NCI-H748 treated with DMSO at 0.1 percent for 48 hours (cell line): ENCODE measurements at regions not wholly inside any gene's neighbourhood (a gene's known extent, or its start where the extent isn't known, plus 50 kb on each side); places are given as distances from the start of the nearest gene placed in this dataset.

Source experiments
- DNase-seq: peaks from one replicate; lab custom pipeline; 2025; lab: John Stamatoyannopoulos, UW

DNA sequence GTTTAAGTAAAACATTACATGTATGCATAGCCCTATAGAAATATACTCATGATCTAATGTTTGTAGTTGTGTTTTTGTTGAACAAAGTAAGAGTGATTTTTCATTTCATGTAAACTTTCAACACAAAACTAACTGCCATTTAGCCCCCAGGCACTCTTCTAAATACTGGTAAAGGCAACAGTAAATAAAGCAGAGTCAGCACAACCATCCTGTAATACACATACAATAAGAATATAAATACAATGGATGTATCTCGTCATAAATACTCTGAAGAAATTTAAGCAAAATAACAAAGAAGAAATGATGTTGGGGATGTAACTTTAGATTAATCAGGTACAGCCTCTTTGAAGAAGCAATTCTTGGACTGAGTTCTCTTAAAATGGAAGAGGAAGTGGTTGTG is 821.2 kb downstream of the ARAP2 start:
- DNase-seq = no peak

DNA sequence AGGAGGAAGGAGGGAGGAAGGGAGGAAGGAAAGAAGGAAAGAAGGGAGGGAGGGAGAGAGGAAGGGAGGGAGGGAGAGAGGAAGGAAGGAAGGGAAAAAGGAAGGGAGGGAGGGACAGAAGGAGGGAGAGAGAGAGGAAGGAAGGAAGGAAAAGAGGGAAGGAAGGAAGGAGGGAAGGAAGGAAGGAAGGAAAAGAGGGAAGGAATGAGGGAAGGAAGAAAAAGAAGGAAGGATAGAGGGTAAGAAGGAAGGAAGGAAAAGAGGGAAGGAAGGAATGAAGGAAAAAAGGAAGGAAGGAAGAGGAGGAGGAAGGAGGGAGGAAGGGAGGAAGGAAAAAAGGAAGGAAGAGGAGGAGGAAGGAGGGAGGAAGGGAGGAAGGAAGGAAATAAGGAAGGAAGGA is 796.8 kb downstream of the ARAP2 start:
- no peak for DNase-seq

DNA sequence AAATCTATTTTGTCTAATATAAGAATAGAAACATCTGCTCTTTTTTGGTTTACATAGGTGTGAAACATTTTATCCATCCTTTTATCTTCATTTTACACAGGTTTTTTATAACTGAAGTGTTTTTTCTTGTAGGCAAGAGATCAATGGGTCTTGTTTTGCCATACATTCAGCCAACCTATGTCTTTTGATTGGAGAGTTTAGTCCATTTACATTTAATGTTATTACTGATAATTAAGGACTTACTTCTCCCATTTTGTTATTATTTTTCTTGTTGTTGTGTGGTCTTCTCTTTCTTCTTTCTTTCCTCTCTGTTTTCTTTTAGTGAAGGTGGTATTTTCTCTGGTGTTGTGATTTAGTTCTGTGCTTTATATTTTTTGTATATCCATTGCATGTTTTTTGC is 785.3 kb downstream of the ARAP2 start:
- no peak for DNase-seq

DNA sequence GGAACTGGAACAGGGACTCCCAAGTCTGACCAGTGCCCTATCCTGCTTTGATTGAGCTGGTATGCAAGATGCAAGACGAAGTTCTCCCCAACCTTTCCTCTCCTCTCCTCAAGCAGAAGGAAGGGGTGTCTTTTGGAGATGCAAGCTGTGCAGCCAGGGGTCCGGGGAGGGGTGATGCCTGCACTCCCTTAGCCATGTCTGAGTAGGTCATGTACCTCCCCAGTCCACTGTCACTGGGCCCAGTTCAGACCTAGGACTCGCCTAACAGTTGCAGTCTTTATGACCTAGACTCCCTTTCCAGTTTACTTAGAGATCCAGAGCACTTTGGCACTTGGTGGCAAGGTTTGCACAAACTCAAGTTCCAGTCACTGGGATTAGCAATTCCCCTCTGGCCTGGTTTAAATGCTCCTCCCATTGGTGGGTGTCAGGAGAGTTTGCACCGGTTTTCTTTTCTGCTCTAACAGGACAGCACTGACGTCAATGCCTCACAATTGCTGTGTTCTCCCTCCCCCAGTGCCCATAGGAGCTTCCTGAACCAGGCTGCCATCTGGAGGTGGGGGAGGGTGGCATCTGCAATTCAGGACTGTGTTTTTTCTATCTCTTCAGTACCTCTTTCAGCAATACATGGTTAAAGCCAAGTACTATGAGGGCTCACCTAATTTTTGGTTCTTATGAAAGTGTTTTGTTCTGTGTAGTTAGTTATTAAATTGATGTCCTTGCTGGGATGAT is 782.2 kb downstream of the ARAP2 start:
- no peak for DNase-seq

DNA sequence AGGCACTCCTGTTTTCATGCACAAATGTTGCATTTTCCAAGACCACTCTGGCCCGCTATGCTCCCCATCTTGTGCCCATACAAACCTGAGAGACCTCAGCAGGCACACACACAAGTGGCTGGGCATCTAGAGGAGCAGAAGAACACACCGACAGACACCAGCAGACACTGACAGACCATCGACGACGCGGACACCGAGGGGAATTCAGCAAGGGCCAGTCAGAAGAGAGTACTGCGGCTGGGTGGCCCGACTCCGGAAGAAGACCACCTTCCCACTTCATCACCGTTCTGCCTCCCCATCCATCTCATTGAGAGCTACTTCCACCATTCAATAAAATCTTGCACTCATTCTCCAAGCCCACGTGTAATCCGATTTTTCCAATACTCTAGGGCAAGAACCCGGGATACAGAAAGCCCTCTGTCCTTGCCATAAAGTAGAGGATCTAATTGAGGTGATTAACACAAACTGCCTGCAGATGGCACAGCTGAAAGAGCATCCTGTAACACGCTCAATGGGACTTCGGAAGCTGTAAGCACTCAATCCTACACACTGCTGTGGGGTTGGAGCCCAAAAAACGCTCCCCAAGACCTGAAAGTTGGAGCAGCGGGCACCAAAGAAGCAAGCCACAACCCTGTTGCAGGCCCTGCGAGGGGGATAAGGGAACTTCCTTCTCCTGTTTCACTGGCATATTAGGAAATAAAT is 780.9 kb downstream of the ARAP2 start:
- no peak for DNase-seq

DNA sequence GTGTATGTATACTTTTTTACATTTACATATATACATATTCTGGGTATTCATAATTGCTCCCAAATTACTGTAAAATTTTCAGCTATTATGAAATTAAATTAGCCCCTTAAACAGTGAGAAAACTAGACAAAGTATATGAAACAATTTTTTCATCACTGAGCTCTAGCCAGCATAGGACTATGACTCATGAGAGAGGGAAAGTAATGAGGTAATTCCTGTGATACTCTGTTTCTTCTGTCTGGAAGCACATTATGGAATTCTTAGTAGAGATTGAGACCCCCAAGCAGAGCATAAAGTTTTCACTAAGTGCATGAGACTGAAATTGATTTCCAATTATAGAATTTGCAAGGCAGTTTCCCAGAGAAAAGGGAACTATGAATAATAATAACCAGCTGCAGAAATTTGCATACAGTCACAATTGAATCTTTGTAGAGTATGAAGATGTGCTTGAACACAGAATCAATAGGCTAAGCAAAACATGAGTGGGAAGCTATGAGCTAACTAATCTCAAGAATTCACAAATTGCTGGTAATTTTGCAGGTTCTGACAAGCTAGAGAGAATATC is 779.3 kb downstream of the ARAP2 start:
- DNase-seq = no peak

DNA sequence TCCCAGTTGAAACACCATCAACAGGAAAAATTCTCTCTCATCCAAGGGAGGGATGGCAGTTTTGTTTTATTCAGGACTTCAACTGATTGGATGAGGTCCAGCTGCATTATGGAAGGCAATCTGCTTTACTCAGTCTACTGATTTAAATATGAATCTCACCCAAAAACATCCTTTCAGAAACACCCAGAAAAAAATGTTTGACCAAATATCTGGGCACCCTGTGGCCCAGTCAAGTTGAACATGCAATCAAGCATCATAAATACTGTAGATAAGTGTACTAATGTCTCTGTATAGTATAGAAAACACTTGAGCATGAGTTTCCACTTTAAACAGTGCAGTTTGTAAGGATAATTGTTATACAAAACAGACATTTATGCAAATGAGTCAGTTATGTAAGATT is 753.2 kb downstream of the ARAP2 start:
- no peak for DNase-seq

DNA sequence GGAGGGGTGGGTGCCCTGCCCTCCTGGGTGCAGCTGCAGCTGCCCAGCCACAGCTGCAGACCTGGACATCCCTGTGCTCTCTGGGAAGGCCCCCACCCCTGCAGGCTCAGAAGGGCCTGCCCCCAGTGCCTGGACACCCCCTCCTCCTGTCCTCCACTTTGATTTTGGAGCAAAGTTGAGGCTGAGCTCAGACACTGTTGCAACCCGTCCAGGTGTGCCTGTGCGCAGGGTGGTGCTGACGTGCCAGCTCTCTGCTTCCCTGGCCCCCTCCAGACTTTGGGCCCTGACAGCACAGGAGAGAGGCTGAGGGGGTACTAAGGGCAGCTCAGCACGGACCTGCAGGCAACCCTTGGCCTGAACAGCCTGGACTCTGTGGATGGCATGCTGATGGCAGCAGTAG is 750.3 kb downstream of the ARAP2 start:
- DNase-seq = no peak

DNA sequence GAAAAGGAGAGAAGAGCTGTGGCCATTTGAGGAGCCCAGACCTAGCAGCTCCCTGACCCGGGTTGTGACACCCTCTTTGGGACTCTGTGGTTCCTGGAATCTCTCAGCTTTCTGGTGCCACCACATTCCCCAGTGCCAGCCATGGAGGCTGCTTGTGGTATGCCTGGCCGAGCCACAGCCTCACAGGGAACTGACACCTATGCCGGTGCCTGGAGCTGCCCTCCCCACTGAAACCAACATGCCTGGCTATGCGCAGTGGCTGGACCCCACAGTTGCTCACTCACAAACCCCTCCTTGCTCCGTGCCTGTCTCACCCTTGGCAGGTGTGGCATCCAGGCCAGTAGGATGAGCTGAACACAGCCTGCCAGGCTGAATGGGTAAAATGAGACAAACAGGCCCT is 749.4 kb downstream of the ARAP2 start:
- no peak for DNase-seq

DNA sequence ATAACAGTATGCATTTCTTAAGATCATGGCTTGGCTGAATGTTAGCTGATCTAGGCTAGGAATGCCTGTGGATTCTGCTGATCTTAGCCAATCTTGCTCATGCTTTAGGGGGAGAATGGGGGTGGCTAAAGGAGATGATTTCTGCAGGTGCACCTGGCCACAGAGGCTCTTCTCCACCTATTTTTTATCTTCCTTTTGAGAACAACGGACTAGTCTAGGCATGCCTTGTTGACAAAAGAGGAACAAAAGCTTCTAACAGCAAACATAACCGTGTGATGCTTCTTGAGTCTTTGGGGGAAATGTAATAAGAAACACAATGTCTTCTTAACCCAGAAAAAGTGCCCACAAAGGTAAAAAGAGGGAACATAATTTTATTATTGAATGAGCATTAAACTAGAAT is 743.5 kb downstream of the ARAP2 start:
- DNase-seq = no peak

DNA sequence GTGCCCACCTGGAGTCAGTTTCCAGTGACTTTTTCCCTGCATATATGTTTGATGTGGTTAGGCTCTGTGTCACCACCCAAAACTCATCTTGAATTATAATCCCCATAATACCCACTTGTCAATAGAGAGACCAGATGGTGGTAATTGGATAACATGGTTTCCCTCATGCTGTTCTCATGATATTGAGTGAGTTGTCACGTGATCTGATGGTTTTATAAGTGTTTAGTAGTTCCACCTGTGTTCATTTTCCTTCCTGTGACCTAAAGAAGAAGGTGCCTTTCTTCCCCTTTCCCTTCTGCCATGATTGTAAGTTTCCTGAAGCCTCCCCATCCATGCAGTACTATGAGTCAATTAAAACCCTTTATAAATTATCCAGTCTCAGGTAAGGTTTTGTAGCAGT is 740.9 kb downstream of the ARAP2 start:
- DNase-seq = no peak

DNA sequence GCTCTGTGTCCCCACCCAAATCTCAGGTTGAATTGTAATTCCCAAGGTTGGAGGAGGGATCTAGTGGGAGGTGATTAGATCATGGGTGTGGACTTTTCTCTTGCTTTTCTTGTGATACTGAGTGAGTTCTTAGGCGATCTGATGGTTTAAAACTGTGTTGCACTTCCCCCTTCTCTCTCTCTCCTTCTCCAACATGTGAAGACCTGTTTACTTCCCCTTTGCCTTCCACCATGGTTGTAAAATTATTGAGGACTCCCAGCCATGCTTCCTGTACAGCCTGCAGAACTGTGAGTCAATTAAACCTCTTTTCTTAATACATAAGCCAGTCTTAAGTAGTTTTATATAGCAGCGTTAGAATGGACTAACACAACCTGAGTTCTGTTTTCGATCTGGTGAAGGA is 738.2 kb downstream of the ARAP2 start:
- no peak for DNase-seq

DNA sequence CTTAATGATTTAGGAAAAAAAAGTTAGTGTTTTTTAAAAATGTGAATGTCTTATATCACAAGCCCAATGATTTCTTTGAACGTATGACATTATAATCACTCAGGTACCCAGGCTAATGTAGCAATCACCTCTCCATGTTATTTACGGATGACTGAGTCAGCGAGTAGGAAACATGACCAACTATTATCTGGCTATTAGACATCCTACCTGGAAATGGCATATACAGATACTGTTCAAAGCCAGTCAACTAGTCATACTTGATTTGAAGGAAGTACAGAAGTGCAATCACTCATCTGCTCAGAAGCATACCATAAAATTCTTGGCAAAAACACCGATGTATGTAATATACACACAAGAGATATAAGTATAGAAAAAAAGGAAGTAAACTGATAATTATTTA is 732.5 kb downstream of the ARAP2 start:
- DNase-seq = no peak

DNA sequence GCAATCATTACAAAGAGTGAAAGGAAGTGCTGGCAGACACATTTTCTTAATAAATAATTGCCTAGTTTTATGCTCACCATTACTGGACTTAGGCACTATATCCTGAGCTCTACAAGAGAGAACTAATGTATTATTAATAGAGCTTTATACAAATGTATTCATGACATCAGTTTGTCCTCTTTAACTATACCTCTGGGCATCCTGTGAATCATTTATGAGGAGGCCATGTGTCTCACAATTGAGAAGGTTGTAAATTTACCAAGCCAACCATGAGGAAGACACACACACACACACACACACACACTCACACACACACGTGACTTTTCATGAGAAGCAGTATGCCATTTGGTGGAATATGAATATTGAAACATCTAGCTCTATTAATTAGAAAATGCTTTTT is 728.2 kb downstream of the ARAP2 start:
- no peak for DNase-seq

DNA sequence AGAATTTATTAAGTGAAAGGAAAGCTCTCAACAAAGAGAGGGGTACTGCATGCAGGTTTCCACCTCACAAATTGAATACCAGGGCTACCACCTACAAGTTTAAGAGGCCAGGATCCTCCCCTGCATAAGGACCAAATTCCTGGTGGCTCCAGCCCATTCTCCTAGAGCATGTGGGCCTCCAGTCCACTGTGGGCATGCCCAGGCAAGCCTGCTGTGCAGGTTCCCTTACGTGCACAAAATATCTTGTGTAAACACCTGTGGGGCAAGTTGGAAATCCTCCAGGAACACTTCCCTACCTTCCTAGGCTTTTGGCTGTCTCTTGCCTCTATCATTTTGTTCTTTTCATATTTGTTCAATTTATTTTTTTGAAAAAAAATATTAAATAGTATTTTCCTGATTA is 724.3 kb downstream of the ARAP2 start:
- no peak for DNase-seq

DNA sequence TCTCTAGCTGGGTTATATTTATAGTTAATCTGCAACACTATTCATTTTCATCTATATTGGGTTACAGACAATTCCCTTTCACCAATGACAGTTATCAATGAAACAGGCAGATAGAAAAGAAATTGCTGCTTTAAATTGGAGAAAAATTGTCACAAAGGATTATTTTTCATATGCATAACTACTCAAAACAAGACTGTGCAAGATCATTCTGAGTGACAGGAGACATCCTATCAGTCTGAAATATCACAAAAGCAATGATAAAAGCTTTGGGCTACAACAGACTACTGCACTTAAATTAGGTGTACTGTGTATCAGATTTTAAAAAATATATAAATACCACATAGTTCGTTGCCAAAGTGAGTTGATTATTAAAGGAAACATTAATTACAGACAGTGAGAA is 722.6 kb downstream of the ARAP2 start:
- no peak for DNase-seq

DNA sequence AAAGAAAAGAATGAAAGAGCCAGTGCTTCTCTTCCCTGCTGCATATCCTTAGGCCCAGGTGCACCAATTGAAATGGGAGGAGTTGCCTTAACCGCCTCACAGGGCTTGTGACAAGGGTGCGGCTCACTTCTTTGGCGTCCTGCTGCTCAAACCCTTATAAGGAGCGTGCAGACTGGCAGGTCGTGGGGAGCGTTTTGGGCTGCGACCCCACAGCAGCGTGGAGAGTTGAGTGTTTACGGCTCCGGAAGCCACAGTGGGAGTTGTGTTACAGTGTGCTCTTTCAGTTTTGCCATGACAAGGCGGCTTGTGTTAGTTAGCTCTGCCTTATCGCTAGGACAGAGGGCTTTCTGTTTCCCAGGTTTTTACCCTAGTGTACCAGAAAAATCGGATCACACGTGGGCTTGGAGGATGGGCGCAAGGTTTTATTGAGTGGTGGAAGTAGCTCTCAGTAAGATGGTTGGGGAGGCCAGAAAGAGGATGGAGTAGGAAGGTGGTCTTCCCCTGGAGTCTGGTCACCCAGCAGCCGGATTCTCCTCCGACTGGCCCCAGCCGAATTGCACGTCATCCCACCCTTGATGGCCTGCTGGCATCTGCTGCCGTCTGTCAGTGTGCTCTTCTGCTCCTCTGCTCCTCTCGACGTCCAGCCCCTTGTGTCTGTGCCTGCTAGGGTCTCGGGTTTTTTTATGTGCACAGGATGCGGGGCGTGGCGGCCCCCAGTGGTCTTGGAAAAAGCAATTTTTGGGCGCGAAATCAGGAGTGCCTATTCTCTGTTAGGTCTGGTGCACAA is 718.9 kb downstream of the ARAP2 start:
- DNase-seq = peak; percentile 65

DNA sequence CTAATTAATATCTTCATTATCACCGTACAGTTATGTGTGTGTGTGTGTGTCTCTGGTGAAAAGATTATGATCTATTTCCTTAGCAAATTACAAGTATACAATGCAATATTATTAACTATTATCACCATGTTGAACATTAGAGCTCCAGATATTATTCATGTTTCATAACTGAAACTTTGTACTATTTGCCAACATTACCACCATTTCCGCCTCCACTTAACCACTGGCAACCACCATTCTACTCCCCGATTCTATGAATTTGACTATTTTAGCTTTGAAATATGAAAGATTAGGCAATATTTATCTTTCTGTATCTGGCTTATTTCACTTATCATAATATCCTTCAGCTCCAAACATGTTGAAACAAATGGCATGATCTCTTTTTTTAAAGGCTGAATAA is 717.9 kb downstream of the ARAP2 start:
- no peak for DNase-seq

DNA sequence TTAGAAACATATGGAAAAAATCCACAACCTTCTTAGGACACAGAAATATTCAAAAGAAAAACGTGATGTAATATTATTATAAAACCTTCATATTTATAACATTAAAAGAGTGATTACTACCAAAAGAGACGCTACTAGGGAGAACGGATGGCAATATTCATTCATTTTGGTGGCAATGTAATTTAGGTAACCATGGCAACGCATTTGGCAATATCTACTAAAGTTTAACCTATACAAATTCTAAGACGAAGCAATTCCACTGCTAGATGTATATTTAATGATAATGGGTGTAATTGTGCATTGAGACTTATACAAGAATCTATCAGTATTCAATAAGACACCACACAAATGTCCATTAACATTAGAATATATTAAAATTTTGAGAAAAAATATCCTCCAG is 709.4 kb downstream of the ARAP2 start:
- no peak for DNase-seq

DNA sequence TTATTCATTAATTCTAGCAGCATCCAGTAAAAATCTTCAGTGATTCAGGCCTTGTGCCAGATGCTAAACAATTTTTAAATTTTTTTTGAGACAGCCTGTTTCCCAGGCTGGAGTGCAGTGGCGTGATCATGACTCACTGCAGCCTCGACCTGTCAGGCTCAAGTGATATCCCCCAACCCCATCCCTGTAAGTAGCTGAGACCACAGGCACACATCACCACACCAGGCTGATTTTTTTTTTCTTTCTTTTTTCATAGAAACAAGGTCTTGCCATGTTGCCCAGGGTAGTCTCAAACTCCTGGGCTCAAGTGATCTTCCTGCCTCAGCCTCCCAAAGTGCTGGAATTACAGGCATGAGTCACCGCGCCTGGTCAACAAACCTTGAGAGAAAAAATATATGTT is 705.5 kb downstream of the ARAP2 start:
- no peak for DNase-seq

DNA sequence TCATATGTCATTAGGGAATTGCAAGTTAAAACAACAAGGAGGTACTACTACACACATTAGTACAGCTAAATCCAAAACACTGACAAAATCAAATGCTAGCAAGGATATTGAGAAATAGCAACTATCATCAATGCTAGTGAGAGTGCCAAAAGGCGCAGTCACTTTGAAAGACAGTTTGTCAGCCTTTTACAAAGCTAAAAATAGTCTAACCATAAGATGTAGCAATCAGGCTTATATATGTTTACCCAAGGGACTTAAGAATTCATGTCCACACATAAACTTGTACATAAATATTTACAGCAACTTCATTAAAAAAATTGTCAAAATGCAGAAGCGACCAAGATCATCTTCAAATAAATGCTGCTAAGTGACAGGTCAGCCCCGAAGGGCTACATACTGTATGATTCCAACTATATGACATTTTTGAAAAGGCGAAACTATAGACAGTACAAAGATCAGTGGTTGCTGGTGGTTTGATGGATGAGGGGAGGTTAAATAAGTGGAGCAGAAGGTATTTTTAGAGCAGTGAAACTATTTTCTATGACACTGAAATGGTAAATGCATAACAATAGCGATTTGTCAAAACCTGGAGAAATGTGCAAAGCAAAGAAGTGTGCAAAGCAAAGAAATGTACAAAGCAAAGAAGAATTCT is 704.8 kb downstream of the ARAP2 start:
- DNase-seq = no peak

DNA sequence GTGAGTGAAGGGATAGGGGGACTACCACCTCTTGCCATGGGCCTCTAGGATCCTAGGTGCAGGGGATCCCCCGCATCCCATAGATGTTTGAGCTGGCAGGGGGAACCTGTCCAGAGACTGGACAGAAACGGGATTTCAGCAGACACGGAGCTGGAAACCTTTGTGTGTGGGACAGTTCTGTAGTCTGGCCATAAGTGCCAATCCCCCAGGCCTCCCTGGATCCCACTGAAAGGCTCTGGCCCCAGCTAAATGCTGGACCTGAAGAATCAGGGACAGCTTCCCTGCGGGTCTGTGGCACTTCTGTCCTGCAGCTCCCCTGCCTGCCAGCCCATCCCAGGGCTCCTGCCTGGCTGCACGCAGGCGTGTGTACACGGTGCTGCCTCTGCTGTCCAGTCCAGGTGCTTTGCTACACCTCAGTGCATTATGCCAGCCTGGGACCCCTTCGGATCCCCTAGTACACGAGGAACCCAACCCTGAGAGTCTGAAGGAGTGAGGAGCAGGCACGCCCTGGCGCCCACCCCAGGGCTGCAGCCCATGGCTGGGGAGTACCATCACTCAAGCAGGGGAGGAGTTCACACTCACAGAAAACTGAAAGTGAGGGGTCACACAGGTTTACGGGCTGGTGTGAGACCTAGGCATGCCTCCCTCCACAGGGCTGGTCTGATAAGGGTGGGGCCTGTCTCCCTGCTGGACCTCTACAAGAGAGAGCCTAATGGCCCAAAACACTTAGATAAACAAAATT is 703.0 kb downstream of the ARAP2 start:
- DNase-seq = no peak
